ENCODE measurements at regions not wholly inside any gene's neighbourhood (a gene's known extent, or its start where the extent isn't known, plus 50 kb on each side); places are given as distances from the start of the nearest gene placed in this dataset.

DNA sequence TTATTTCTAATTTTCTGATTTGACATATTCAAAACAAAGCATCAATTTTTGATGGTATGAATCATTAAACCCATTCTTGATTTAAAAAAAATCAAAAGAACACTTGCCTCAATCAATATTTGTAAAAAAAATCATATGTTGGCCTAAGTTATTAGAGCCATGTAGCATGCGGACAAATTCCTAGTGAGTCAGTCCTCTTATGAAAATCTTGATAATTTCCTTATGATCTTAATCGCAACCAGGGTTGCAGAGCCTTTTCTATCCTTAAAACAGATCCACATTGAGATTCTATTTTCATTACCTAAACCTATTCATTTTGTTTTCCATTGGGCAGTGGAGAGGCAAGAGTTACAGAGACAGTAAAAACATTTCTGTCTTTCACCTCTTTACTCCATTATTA is 203.2 kb downstream of the ARL4A start (continued):
- no peak for TF ChIP-seq CTCF (IDR thresholded peaks at IDR 0.05; ENCODE audit: low read depth, low read length, missing input control)
- TF ChIP-seq TAF1 (conservative IDR thresholded peaks at IDR 0.05) = no peak

DNA sequence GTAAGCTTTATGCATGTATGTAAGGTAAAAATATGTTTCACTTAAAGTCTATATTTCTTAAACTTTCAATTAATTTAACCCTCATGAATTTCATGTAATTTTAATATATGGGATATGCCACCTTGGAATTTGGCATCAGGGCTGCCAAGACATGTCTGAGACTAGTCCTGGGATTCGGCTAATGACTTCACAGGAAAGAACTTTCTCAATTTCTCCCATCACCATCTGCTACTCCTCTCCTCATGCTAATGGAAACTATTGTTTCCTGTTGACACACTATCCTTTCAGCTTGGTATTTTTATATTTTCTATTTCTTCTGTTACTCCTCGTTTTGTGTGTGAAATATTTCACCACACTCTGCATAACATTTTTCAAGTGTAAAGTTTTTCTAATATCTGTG is 205.9 kb downstream of the ARL4A start:
- H3K27ac ChIP-seq (ENCODE audit: low read depth in 1 of 2, low read length in 2 of 2) = no peak overlapping the region
- no peaks in the 10 kb centered on the region for H3K27me3 ChIP-seq (ENCODE audit: control insufficient read depth in 4 of 4, insufficient read depth in 4 of 4, low read length in 3 of 4)
- DNase-seq (ENCODE audit: low spot score) = no peak
- no peak overlapping the region for H3K9ac ChIP-seq (ENCODE audit: low read depth in 1 of 2, low read length in 2 of 2)
- TF ChIP-seq JUND (IDR thresholded peaks at IDR 0.05) = no peak
- TF ChIP-seq, protein P1, sequence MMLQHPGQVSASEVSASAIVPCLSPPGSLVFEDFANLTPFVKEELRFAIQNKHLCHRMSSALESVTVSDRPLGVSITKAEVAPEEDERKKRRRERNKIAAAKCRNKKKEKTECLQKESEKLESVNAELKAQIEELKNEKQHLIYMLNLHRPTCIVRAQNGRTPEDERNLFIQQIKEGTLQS (IDR thresholded peaks at IDR 0.05) = no peak
- TF ChIP-seq TAF1 (conservative IDR thresholded peaks at IDR 0.05) = no peak
- TF ChIP-seq FOXA2 (IDR thresholded peaks at IDR 0.05) = no peak
- TF ChIP-seq GABPA (IDR thresholded peaks at IDR 0.05 in 1 of 2, conservative IDR thresholded peaks at IDR 0.05 in 1 of 2) = no peak
- no peak for TF ChIP-seq REST (IDR thresholded peaks at IDR 0.05)
- no peak for TF ChIP-seq HNF4G (IDR thresholded peaks at IDR 0.05)
- TF ChIP-seq SP1 (IDR thresholded peaks at IDR 0.05) = no peak
- no peak for TF ChIP-seq MAX (IDR thresholded peaks at IDR 0.05)
- TF ChIP-seq EGR1 (IDR thresholded peaks at IDR 0.05; ENCODE audit: low read depth in 2 of 2) = no peak
- TF ChIP-seq CTCF (IDR thresholded peaks at IDR 0.05; ENCODE audit: low read depth, low read length, missing input control) = no peak
- no peak for TF ChIP-seq YY1 (IDR thresholded peaks at IDR 0.05)
- TF ChIP-seq RXRA (IDR thresholded peaks at IDR 0.05) = no peak
- no peak for TF ChIP-seq FOXA1 (IDR thresholded peaks at IDR 0.05)
- TF ChIP-seq, protein P2, sequence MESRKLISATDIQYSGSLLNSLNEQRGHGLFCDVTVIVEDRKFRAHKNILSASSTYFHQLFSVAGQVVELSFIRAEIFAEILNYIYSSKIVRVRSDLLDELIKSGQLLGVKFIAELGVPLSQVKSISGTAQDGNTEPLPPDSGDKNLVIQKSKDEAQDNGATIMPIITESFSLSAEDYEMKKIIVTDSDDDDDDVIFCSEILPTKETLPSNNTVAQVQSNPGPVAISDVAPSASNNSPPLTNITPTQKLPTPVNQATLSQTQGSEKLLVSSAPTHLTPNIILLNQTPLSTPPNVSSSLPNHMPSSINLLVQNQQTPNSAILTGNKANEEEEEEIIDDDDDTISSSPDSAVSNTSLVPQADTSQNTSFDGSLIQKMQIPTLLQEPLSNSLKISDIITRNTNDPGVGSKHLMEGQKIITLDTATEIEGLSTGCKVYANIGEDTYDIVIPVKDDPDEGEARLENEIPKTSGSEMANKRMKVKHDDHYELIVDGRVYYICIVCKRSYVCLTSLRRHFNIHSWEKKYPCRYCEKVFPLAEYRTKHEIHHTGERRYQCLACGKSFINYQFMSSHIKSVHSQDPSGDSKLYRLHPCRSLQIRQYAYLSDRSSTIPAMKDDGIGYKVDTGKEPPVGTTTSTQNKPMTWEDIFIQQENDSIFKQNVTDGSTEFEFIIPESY (IDR thresholded peaks at IDR 0.05) = no peak
- H3K4me3 ChIP-seq (ENCODE audit: low read depth in 1 of 3, low read length in 3 of 3) = no peak overlapping the region
- whole genome bisulfite sequencing = 72% methylated on average over 2 of the region's 2 CpGs
- no peaks in the 10 kb centered on the region for H3K4me1 ChIP-seq (ENCODE audit: control insufficient read depth in 4 of 4, insufficient read depth in 4 of 4, low read length in 3 of 4)
- H3K36me3 ChIP-seq (ENCODE audit: control insufficient read depth in 4 of 4, insufficient read depth in 3 of 4, low read depth in 1 of 4, low read length in 3 of 4) = no peaks in the 10 kb centered on the region
- no peaks in the 10 kb centered on the region for H3K9me3 ChIP-seq (ENCODE audit: control insufficient read depth in 4 of 4, low read length in 3 of 4)

Measured in liver (tissue), 8 donors.